ENCODE measurements at regions not wholly inside any gene's neighbourhood (a gene's known extent, or its start where the extent isn't known, plus 50 kb on each side); places are given as distances from the start of the nearest gene placed in this dataset.

GRCh38 chrX:132294192-132294591, 74.9 kb upstream of the RAP2C start:
- FAIRE-seq, result no peak
- ATAC-seq, result no peak
- no peak for TF ChIP-seq ZNF436 (CRISPR knock-in tag; IDR thresholded peaks at IDR 0.05)
- TF ChIP-seq PML (IDR thresholded peaks at IDR 0.05; ENCODE audit: low read length), result no peak
- in situ Hi-C loops (cut with MboI), result loop anchor here (25.0 kb wide), 1 partner anchor 318 kb away; no protein-coding TSS in a partner anchor
- Histone ChIP-seq H2AFZ (ENCODE audit: low read depth, low read length) (no peak overlapping the region), H3K27me3 (ENCODE audit: control insufficient read depth in 2 of 2, insufficient read depth in 2 of 2, low read length in 2 of 2) (no peaks in the 10 kb centered on the region), H3K4me1 (replicated peaks in 1 of 2; ENCODE audit: control insufficient read depth in 2 of 2, insufficient read depth in 2 of 2, low read length in 2 of 2) (no peaks in the 10 kb centered on the region), H3K4me2 (ENCODE audit: insufficient read depth, low read length) (no peak overlapping the region), H3K36me3 (ENCODE audit: control insufficient read depth, insufficient read depth, low read length) (no peaks in the 10 kb centered on the region), H3K4me3 (no peak overlapping the region), H4K20me1 (replicated peaks; ENCODE audit: control insufficient read depth, insufficient read depth, low read length) (no peaks in the 10 kb centered on the region), H3K9ac (ENCODE audit: insufficient read depth in 1 of 2, low read depth in 2 of 2, low read length in 2 of 2) (no peak overlapping the region), H3K9me3 (replicated peaks; ENCODE audit: control insufficient read depth, insufficient read depth, low read depth, low read length) (no peaks in the 10 kb centered on the region), H3K79me2 (ENCODE audit: control insufficient read depth, insufficient read depth, low read length) (no peaks in the 10 kb centered on the region), H3K9me1 (ENCODE audit: control insufficient read depth, insufficient read depth, low read length) (no peaks in the 10 kb centered on the region), H3K27ac (ENCODE audit: extremely low read depth, low read depth, low read length) (no peak overlapping the region)
- ChIA-PET POLR2A (no interaction called here), CTCF (ENCODE audit: low intra/inter-chr PET ratio) (no interaction called here)
- 0% methylated on average over 1 of the region's 1 CpG for WGBS (ENCODE audit: insufficient coverage, low coverage, missing lambda C conversion rate)
- DNase-seq (ENCODE audit: extremely low read depth in 1 of 4, low spot score in 3 of 4), result no peak
- no TSS peak for BruUV-seq (replicated peaks)
- intact Hi-C loops (cut with micrococcal nuclease), result loop anchor here (5.0 kb wide), 2 partner anchors 67 to 168 kb away; no protein-coding TSS in a partner anchor

GRCh38 chrX:132292793-132293192, 73.5 kb upstream of the RAP2C start:
- CTCF ChIA-PET (ENCODE audit: low intra/inter-chr PET ratio), result interaction anchor here (0.6 kb wide), 1 partner anchor 182 kb away, joined by 3 read pairs; no protein-coding TSS in a partner anchor
- H4K20me1 ChIP-seq (replicated peaks; ENCODE audit: control insufficient read depth, insufficient read depth, low read length), result no peaks in the 10 kb centered on the region
- H3K9me1 ChIP-seq (ENCODE audit: control insufficient read depth, insufficient read depth, low read length), result no peaks in the 10 kb centered on the region
- DNase-seq (ENCODE audit: extremely low read depth in 1 of 4, low spot score in 3 of 4) (peak; percentile 33 to 48 (median 38)), FAIRE-seq (peak; percentile 75), ATAC-seq (peak; percentile 79)
- H3K4me3 ChIP-seq, result no peak overlapping the region
- BruUV-seq (replicated peaks), result no TSS peak
- intact Hi-C loops (cut with micrococcal nuclease) (loop anchor here (2.0 to 5.0 kb wide), 3 partner anchors 65 to 322 kb away; no protein-coding TSS in a partner anchor), in situ Hi-C loops (cut with MboI) (loop anchor here (25.0 kb wide), 1 partner anchor 320 kb away; no protein-coding TSS in a partner anchor)
- no peaks in the 10 kb centered on the region for H3K4me1 ChIP-seq (replicated peaks in 1 of 2; ENCODE audit: control insufficient read depth in 2 of 2, insufficient read depth in 2 of 2, low read length in 2 of 2)
- no peak overlapping the region for H3K9ac ChIP-seq (ENCODE audit: insufficient read depth in 1 of 2, low read depth in 2 of 2, low read length in 2 of 2)
- no peak overlapping the region for H3K27ac ChIP-seq (ENCODE audit: extremely low read depth, low read depth, low read length)
- POLR2A ChIA-PET, result interaction anchor here (0.7 kb wide), 1 partner anchor 434 kb away, joined by 3 read pairs; no protein-coding TSS in a partner anchor
- WGBS (ENCODE audit: insufficient coverage, low coverage, missing lambda C conversion rate), result 0% methylated on average over 5 of the region's 5 CpGs
- H3K27me3 ChIP-seq (ENCODE audit: control insufficient read depth in 2 of 2, insufficient read depth in 2 of 2, low read length in 2 of 2), result no peaks in the 10 kb centered on the region
- no peak overlapping the region for H2AFZ ChIP-seq (ENCODE audit: low read depth, low read length)
- no peaks in the 10 kb centered on the region for H3K79me2 ChIP-seq (ENCODE audit: control insufficient read depth, insufficient read depth, low read length)
- no peak overlapping the region for H3K4me2 ChIP-seq (ENCODE audit: insufficient read depth, low read length)
- H3K9me3 ChIP-seq (replicated peaks; ENCODE audit: control insufficient read depth, insufficient read depth, low read depth, low read length), result no peaks in the 10 kb centered on the region
- no peaks in the 10 kb centered on the region for H3K36me3 ChIP-seq (ENCODE audit: control insufficient read depth, insufficient read depth, low read length)
- TF ChIP-seq CTCF (IDR thresholded peaks at IDR 0.05 in 2 of 3, conservative IDR thresholded peaks at IDR 0.05 in 1 of 3; ENCODE audit: insufficient read depth in 2 of 3, low read depth in 1 of 3, low read length in 3 of 3) (peak; percentile 51 to 61 (median 52)), FOXA1 (IDR thresholded peaks at IDR 0.05; ENCODE audit: borderline replicate concordance) (no peak)
- TF ChIP-seq, protein P1, sequence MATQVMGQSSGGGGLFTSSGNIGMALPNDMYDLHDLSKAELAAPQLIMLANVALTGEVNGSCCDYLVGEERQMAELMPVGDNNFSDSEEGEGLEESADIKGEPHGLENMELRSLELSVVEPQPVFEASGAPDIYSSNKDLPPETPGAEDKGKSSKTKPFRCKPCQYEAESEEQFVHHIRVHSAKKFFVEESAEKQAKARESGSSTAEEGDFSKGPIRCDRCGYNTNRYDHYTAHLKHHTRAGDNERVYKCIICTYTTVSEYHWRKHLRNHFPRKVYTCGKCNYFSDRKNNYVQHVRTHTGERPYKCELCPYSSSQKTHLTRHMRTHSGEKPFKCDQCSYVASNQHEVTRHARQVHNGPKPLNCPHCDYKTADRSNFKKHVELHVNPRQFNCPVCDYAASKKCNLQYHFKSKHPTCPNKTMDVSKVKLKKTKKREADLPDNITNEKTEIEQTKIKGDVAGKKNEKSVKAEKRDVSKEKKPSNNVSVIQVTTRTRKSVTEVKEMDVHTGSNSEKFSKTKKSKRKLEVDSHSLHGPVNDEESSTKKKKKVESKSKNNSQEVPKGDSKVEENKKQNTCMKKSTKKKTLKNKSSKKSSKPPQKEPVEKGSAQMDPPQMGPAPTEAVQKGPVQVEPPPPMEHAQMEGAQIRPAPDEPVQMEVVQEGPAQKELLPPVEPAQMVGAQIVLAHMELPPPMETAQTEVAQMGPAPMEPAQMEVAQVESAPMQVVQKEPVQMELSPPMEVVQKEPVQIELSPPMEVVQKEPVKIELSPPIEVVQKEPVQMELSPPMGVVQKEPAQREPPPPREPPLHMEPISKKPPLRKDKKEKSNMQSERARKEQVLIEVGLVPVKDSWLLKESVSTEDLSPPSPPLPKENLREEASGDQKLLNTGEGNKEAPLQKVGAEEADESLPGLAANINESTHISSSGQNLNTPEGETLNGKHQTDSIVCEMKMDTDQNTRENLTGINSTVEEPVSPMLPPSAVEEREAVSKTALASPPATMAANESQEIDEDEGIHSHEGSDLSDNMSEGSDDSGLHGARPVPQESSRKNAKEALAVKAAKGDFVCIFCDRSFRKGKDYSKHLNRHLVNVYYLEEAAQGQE (IDR thresholded peaks at IDR 0.05; ENCODE audit: borderline replicate concordance), result peak; percentile 39; the same call in 1 of the 2 replicates
- TF ChIP-seq, protein P1 (CRISPR knock-in tag; IDR thresholded peaks at IDR 0.05; ENCODE audit: low read depth), result no peak

Measured in K562 (cell line).